HEK293 (cell line): ENCODE measurements at regions not wholly inside any gene's neighbourhood (a gene's known extent, or its start where the extent isn't known, plus 50 kb on each side); places are given as distances from the start of the nearest gene placed in this dataset.

Source experiments
- CTCF ChIA-PET: fragments of 350-600 bp; formaldehyde crosslinking; extraction: SDS; loops from one replicate; lab custom pipeline; 2021; ENCODE audit warnings: antibody characterized with exemption; lab: Yijun Ruan, JAX
- POLR2A ChIA-PET: fragments of 300-600 bp; formaldehyde crosslinking; extraction: SDS; loops from one replicate; lab custom pipeline; 2020; ENCODE audit warnings: antibody characterized with exemption, inconsistent platforms; lab: Yijun Ruan, JAX
- H3K27ac ChIP-seq: fragments of 200-500 bp; sonication (Bioruptor generic); 2 replicates; pipeline ENCODE4 v1.5.1; 2014; ENCODE audit warnings: low read depth, low read length, control low read depth, inconsistent platforms; ENCODE audit errors: extremely low read depth
- H3K36me3 ChIP-seq, 2 experiments: fragments of 200-500 bp in 1 of 2; sonication (Bioruptor generic) in 1 of 2; 1 replicate in 1 of 2; 2 replicates in 1 of 2; pipeline ENCODE4 v1.5.1; 2014 to 2017; ENCODE audit warnings: inconsistent platforms in 2 of 2, low read length in 2 of 2; ENCODE audit not compliant: control insufficient read depth in 2 of 2, insufficient read depth in 1 of 2
- H3K4me1 ChIP-seq: fragments of 200-500 bp; sonication (Bioruptor generic); 2 replicates; pipeline ENCODE4 v1.5.1; 2014; ENCODE audit warnings: mild to moderate bottlenecking, low read length, inconsistent platforms; ENCODE audit not compliant: control insufficient read depth, insufficient read depth
- H3K4me3 ChIP-seq: 2 replicates; pipeline ENCODE4 v1.5.1; 2011; ENCODE audit warnings: low read depth, mild to moderate bottlenecking, control low read depth, low read length, moderate library complexity
- H3K9me3 ChIP-seq: fragments of 200-500 bp; sonication (Bioruptor generic); 2 replicates; pipeline ENCODE4 v1.5.1; 2014; ENCODE audit warnings: low read depth, low read length, inconsistent platforms; ENCODE audit not compliant: control insufficient read depth, insufficient read depth
- HOXA7 ChIP-seq: sonication (generic); formaldehyde crosslinking; IDR thresholded peaks from 2 replicates; pipeline ENCODE4 v1.8.1; 2022; ENCODE audit warnings: missing genetic modification reagents, borderline replicate concordance
- HOXD13 ChIP-seq: sonication (generic); formaldehyde crosslinking; IDR thresholded peaks from 2 replicates; pipeline ENCODE4 v1.8.0; 2022; ENCODE audit warnings: missing genetic modification reagents, borderline replicate concordance
- KLF1 ChIP-seq: fragments of 450-650 bp; formaldehyde crosslinking; IDR thresholded peaks from 2 replicates; pipeline ENCODE4 v1.5.1; 2016; ENCODE audit warnings: missing biosample characterization, missing genetic modification characterization
- MYNN ChIP-seq: fragments of 450-650 bp; formaldehyde crosslinking; IDR thresholded peaks from 2 replicates; pipeline ENCODE4 v1.5.1; 2016; ENCODE audit warnings: missing biosample characterization, missing genetic modification characterization, borderline replicate concordance
- OSR2 ChIP-seq: fragments of 450-650 bp; formaldehyde crosslinking; IDR thresholded peaks from 2 replicates; pipeline ENCODE4 v1.5.1; 2016; ENCODE audit warnings: missing biosample characterization, missing genetic modification characterization
- SP7 ChIP-seq: fragments of 450-650 bp; formaldehyde crosslinking; IDR thresholded peaks from 2 replicates; pipeline ENCODE4 v1.5.1; 2016; ENCODE audit warnings: missing biosample characterization, missing genetic modification characterization
- ZEB2 ChIP-seq: fragments of 450-650 bp; formaldehyde crosslinking; IDR thresholded peaks from 2 replicates; pipeline ENCODE4 v1.5.1; 2016; ENCODE audit warnings: missing biosample characterization, missing genetic modification characterization
- ZFHX2 ChIP-seq: fragments of 450-650 bp; formaldehyde crosslinking; conservative IDR thresholded peaks from 2 replicates; pipeline ENCODE4 v1.5.1; 2016; ENCODE audit warnings: missing biosample characterization, missing genetic modification characterization
- ZFP37 ChIP-seq: fragments of 450-650 bp; formaldehyde crosslinking; IDR thresholded peaks from 2 replicates; pipeline ENCODE4 v1.5.1; 2016; ENCODE audit warnings: missing biosample characterization, missing genetic modification characterization
- ZNF157 ChIP-seq: fragments of 450-650 bp; formaldehyde crosslinking; IDR thresholded peaks from 2 replicates; pipeline ENCODE4 v1.5.1; 2016; ENCODE audit warnings: missing biosample characterization, missing genetic modification characterization
- ZNF2 ChIP-seq: fragments of 450-650 bp; formaldehyde crosslinking; IDR thresholded peaks from 2 replicates; pipeline ENCODE4 v1.5.1; 2016; ENCODE audit warnings: missing biosample characterization, missing genetic modification characterization
- ZNF211 ChIP-seq: fragments of 450-650 bp; formaldehyde crosslinking; IDR thresholded peaks from 2 replicates; pipeline ENCODE4 v1.5.1; 2016; ENCODE audit warnings: low read depth, missing biosample characterization, missing genetic modification characterization
- ZNF266 ChIP-seq: fragments of 450-650 bp; formaldehyde crosslinking; IDR thresholded peaks from 2 replicates; pipeline ENCODE4 v1.5.1; 2016; ENCODE audit warnings: missing biosample characterization, missing genetic modification characterization, low read depth
- ZNF391 ChIP-seq: fragments of 450-650 bp; formaldehyde crosslinking; IDR thresholded peaks from 2 replicates; pipeline ENCODE4 v1.5.1; 2016; ENCODE audit warnings: low read depth, missing biosample characterization, missing genetic modification characterization, borderline replicate concordance
- ZNF544 ChIP-seq: fragments of 450-650 bp; formaldehyde crosslinking; IDR thresholded peaks from 2 replicates; pipeline ENCODE4 v1.5.0; 2017; ENCODE audit warnings: missing biosample characterization, missing genetic modification characterization
- ZNF664 ChIP-seq: fragments of 450-650 bp; formaldehyde crosslinking; IDR thresholded peaks from 2 replicates; pipeline ENCODE4 v1.5.1; 2016; ENCODE audit warnings: missing biosample characterization, missing genetic modification characterization
- ZNF701 ChIP-seq: fragments of 450-650 bp; formaldehyde crosslinking; IDR thresholded peaks from 2 replicates; pipeline ENCODE4 v1.5.1; 2016; ENCODE audit warnings: missing biosample characterization, missing genetic modification characterization
- ZNF791 ChIP-seq: fragments of 450-650 bp; formaldehyde crosslinking; IDR thresholded peaks from 2 replicates; pipeline ENCODE4 v1.5.1; 2016; ENCODE audit warnings: missing biosample characterization, missing genetic modification characterization
- TF ChIP-seq, protein P1 (sequence below): fragments of 450-650 bp; formaldehyde crosslinking; IDR thresholded peaks from 2 replicates; pipeline ENCODE4 v1.5.1; 2017; ENCODE audit warnings: missing biosample characterization, missing genetic modification characterization
- TF ChIP-seq, protein P2 (sequence below): fragments of 450-650 bp; formaldehyde crosslinking; IDR thresholded peaks from 2 replicates; pipeline ENCODE4 v1.5.1; 2016; ENCODE audit warnings: missing biosample characterization, missing genetic modification characterization, borderline replicate concordance
- TF ChIP-seq, protein P3 (sequence below): fragments of 450-650 bp; formaldehyde crosslinking; IDR thresholded peaks from 2 replicates; pipeline ENCODE4 v1.5.1; 2016; ENCODE audit warnings: missing biosample characterization, missing genetic modification characterization

DNA sequence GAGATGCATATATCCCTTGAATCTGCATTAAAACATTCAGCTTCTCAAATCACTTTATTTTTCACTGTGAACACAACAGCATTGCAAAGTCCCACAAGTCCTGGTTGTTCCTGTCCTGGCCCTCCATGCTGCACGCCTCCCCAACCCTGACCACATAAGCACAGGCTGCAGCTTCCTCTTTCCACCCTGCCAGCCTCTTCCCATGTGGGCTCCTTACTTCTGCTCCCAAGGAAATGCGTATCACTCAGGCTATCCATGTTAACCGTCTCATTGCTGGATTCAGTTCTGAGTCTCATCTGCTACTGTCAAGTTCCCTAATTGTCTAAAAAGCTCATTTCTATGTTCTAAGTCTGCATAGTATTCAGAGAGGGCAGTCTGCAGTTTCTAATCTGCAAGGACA is 89.7 kb upstream of the ZPBP start:
- TF ChIP-seq MYNN (tag by site-specific recombination) (no peak), OSR2 (tag by site-specific recombination) (no peak)
- H3K4me3 ChIP-seq, result no peak overlapping the region
- CTCF ChIA-PET, result interaction anchor here (0.6 to 1.3 kb wide), 2 partner anchors 22 to 312 kb away, joined by 3 to 8 read pairs; no protein-coding TSS in a partner anchor
- H3K27ac ChIP-seq, result no peak overlapping the region
- no peaks in the 10 kb centered on the region for H3K4me1 ChIP-seq
- no peaks in the 10 kb centered on the region for H3K36me3 ChIP-seq
- no peaks in the 10 kb centered on the region for H3K9me3 ChIP-seq
- POLR2A ChIA-PET, result no interaction called here

DNA sequence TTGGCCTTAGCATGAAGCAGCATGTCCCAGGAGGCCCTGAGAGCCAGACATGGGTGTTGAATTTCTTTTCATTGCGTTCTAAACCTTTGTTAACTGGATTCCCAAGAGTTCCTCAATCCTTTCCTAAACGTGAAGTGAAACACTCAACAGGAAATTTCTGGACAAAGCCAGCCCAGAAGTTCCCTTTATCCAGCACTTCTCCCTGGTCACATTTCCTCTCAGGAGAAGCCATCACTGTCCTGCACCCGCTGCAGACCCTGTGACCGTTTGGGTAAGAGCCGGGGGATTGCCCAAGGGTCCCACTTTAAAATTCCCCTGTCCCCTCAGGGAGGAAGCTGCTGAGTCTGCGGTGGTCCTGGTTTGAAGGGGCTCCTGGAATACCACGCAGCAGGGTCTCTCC is 88.0 kb upstream of the ZPBP start:
- POLR2A ChIA-PET, result no interaction called here
- no peaks in the 10 kb centered on the region for H3K4me1 ChIP-seq
- CTCF ChIA-PET, result interaction anchor here (0.5 kb wide), 2 partner anchors 166 to 237 kb away, joined by 3 read pairs; no protein-coding TSS in a partner anchor
- no peaks in the 10 kb centered on the region for H3K9me3 ChIP-seq
- TF ChIP-seq ZNF157 (no peak), ZNF664 (no peak)
- TF ChIP-seq, protein P1, sequence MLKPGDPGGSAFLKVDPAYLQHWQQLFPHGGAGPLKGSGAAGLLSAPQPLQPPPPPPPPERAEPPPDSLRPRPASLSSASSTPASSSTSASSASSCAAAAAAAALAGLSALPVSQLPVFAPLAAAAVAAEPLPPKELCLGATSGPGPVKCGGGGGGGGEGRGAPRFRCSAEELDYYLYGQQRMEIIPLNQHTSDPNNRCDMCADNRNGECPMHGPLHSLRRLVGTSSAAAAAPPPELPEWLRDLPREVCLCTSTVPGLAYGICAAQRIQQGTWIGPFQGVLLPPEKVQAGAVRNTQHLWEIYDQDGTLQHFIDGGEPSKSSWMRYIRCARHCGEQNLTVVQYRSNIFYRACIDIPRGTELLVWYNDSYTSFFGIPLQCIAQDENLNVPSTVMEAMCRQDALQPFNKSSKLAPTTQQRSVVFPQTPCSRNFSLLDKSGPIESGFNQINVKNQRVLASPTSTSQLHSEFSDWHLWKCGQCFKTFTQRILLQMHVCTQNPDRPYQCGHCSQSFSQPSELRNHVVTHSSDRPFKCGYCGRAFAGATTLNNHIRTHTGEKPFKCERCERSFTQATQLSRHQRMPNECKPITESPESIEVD (tag by site-specific recombination), result no peak
- no peaks in the 10 kb centered on the region for H3K36me3 ChIP-seq
- no peak overlapping the region for H3K27ac ChIP-seq
- H3K4me3 ChIP-seq, result no peak overlapping the region

DNA sequence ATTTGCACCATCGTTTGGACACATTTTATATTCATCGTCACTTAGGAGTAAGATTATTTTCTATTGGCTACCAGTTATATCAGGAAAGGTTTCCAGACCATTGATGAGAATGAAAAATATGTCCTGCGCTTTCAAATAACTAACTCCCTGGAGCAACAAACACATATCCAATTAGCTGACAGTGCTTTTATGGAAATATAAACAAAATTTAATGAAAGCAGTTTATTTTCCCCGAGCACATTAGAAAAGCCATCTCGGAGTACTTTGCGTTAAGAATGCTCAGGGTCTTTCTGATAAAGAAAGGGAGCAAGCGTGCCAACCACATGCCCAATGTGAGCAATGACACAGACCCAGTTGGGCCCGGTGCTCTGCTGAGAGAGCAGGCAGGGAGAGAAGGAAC is 85.1 kb upstream of the ZPBP start:
- H3K4me1 ChIP-seq, result no peaks in the 10 kb centered on the region
- CTCF ChIA-PET, result no interaction called here
- H3K27ac ChIP-seq, result no peak overlapping the region
- H3K36me3 ChIP-seq, result no peaks in the 10 kb centered on the region
- no peak overlapping the region for H3K4me3 ChIP-seq
- POLR2A ChIA-PET, result no interaction called here
- TF ChIP-seq ZNF791 (tag by site-specific recombination), result no peak
- no peak for TF ChIP-seq ZNF157
- TF ChIP-seq ZNF544 (tag by site-specific recombination), result no peak
- TF ChIP-seq ZFP37, result no peak
- TF ChIP-seq ZNF664, result no peak
- TF ChIP-seq ZNF211 (tag by site-specific recombination), result no peak
- no peaks in the 10 kb centered on the region for H3K9me3 ChIP-seq

DNA sequence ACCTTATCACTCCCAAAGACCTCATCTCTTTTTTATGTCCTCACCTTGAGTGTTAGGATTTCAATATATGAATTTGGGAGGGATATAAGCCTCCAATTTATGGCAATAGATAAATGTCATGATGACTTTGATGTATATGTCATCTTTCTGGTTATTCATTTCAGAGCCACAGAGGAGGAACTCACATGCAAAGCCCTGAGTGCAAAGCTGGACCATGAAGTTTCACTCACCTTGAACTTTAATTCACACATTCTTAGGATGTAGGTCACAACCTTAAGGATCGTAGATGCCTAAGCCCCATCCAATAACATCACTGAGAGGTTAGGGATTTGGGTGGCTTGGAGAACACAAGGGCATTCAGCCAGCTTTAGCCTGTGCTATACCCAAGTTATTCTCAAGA is 81.9 kb upstream of the ZPBP start:
- H3K4me3 ChIP-seq, result no peak overlapping the region
- H3K4me1 ChIP-seq, result no peaks in the 10 kb centered on the region
- POLR2A ChIA-PET, result no interaction called here
- H3K27ac ChIP-seq, result no peak overlapping the region
- CTCF ChIA-PET, result interaction anchor here (0.6 kb wide), 1 partner anchor 8 kb away, joined by 3 read pairs; no protein-coding TSS in a partner anchor
- H3K36me3 ChIP-seq, result no peaks in the 10 kb centered on the region
- H3K9me3 ChIP-seq, result no peaks in the 10 kb centered on the region
- no peak for TF ChIP-seq ZFHX2 (tag by site-specific recombination)
- TF ChIP-seq ZNF701 (tag by site-specific recombination), result no peak
- no peak for TF ChIP-seq ZNF266 (tag by site-specific recombination)
- no peak for TF ChIP-seq SP7 (tag by site-specific recombination)
- no peak for TF ChIP-seq HOXD13 (CRISPR knock-in tag)
- TF ChIP-seq, protein P2, sequence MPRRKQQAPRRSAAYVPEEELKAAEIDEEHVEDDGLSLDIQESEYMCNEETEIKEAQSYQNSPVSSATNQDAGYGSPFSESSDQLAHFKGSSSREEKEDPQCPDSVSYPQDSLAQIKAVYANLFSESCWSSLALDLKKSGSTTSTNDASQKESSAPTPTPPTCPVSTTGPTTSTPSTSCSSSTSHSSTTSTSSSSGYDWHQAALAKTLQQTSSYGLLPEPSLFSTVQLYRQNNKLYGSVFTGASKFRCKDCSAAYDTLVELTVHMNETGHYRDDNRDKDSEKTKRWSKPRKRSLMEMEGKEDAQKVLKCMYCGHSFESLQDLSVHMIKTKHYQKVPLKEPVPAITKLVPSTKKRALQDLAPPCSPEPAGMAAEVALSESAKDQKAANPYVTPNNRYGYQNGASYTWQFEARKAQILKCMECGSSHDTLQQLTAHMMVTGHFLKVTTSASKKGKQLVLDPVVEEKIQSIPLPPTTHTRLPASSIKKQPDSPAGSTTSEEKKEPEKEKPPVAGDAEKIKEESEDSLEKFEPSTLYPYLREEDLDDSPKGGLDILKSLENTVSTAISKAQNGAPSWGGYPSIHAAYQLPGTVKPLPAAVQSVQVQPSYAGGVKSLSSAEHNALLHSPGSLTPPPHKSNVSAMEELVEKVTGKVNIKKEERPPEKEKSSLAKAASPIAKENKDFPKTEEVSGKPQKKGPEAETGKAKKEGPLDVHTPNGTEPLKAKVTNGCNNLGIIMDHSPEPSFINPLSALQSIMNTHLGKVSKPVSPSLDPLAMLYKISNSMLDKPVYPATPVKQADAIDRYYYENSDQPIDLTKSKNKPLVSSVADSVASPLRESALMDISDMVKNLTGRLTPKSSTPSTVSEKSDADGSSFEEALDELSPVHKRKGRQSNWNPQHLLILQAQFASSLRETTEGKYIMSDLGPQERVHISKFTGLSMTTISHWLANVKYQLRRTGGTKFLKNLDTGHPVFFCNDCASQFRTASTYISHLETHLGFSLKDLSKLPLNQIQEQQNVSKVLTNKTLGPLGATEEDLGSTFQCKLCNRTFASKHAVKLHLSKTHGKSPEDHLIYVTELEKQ, result no peak
- no peak for TF ChIP-seq ZNF391 (tag by site-specific recombination)
- no peak for TF ChIP-seq KLF1 (tag by site-specific recombination)
- TF ChIP-seq ZNF2 (tag by site-specific recombination), result no peak
- TF ChIP-seq HOXA7 (CRISPR knock-in tag), result no peak
- TF ChIP-seq, protein P3, sequence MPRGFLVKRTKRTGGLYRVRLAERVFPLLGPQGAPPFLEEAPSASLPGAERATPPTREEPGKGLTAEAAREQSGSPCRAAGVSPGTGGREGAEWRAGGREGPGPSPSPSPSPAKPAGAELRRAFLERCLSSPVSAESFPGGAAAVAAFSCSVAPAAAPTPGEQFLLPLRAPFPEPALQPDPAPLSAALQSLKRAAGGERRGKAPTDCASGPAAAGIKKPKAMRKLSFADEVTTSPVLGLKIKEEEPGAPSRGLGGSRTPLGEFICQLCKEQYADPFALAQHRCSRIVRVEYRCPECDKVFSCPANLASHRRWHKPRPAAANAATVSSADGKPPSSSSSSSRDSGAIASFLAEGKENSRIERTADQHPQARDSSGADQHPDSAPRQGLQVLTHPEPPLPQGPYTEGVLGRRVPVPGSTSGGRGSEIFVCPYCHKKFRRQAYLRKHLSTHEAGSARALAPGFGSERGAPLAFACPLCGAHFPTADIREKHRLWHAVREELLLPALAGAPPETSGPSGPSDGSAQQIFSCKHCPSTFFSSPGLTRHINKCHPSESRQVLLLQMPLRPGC (tag by site-specific recombination), result no peak
- no peak for TF ChIP-seq ZEB2 (tag by site-specific recombination)
- no peak for TF ChIP-seq ZNF664
